Type B pancreatic cell (in vitro differentiated cells): ENCODE measurements at regions not wholly inside any gene's neighbourhood (a gene's known extent, or its start where the extent isn't known, plus 50 kb on each side); places are given as distances from the start of the nearest gene placed in this dataset.
"Not testable (repeated sequence)": the region's sequence is repeated elsewhere in the genome, so short reads cannot be mapped to it uniquely, and the experiment has no call there.

ENCODE experiments used
- DNase-seq: peaks from one replicate; pipeline ENCODE4 v3.0.0; 2021; ENCODE audit warnings: mixed read lengths; ENCODE audit not compliant: unreplicated experiment; ENCODE audit errors: extremely low spot score
- H3K27ac Mint-ChIP-seq: 2 replicates; pipeline ENCODE4 v1.8.0; 2021; ENCODE audit warnings: mild to moderate bottlenecking, mixed read lengths
- H3K27me3 Mint-ChIP-seq: 2 replicates; pipeline ENCODE4 v1.8.0; 2021; ENCODE audit warnings: mixed read lengths
- H3K36me3 Mint-ChIP-seq: 2 replicates; pipeline ENCODE4 v1.8.0; 2021; ENCODE audit warnings: mixed read lengths
- H3K4me1 Mint-ChIP-seq: one replicate; pipeline ENCODE4 v1.8.0; 2021; ENCODE audit warnings: mixed read lengths; ENCODE audit not compliant: unreplicated experiment
- H3K4me3 Mint-ChIP-seq: 2 replicates; pipeline ENCODE4 v1.8.0; 2021; ENCODE audit warnings: mild to moderate bottlenecking, mixed read lengths
- H3K9me3 Mint-ChIP-seq: 2 replicates; pipeline ENCODE4 v1.8.0; 2021; ENCODE audit warnings: mixed read lengths
- TF ChIP-seq, protein P1 (sequence below): fragments of 200-600 bp; sonication (generic); conservative IDR thresholded peaks from 2 replicates; pipeline ENCODE4 v1.5.0; 2021; ENCODE audit warnings: antibody characterized with exemption, mild to moderate bottlenecking

DNA sequence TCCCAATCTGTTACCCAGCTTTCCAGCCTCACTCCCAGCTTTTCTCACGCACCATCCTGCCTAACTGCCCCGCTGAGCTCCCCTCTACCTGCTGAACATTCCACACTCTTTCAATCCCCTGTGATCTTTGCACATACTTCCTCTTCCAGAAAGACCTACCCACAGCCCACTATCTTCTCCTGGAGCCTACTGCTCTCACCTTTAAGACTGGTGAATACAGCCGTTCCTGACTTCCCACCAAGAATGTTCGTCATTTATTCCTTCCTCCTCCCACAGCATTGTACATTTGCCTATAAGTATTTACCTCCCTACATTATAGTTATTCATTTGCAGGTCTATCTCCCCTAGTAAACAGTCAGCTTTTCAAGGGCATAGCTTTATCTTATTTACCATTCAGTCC lies 61.9 kb upstream of the MBOAT1 start:
- Mint-ChIP-seq H3K9me3 (no peaks in the 10 kb centered on the region), H3K27me3 (peaks cover 3% of the 10 kb centered on the region), H3K4me3 (peak overlapping the region; percentile 18), H3K36me3 (no peaks in the 10 kb centered on the region), H3K4me1 (peaks cover 15% of the 10 kb centered on the region), H3K27ac (peak overlapping the region; percentile 19)
- DNase-seq: no peak
- TF ChIP-seq, protein P1, sequence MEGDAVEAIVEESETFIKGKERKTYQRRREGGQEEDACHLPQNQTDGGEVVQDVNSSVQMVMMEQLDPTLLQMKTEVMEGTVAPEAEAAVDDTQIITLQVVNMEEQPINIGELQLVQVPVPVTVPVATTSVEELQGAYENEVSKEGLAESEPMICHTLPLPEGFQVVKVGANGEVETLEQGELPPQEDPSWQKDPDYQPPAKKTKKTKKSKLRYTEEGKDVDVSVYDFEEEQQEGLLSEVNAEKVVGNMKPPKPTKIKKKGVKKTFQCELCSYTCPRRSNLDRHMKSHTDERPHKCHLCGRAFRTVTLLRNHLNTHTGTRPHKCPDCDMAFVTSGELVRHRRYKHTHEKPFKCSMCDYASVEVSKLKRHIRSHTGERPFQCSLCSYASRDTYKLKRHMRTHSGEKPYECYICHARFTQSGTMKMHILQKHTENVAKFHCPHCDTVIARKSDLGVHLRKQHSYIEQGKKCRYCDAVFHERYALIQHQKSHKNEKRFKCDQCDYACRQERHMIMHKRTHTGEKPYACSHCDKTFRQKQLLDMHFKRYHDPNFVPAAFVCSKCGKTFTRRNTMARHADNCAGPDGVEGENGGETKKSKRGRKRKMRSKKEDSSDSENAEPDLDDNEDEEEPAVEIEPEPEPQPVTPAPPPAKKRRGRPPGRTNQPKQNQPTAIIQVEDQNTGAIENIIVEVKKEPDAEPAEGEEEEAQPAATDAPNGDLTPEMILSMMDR: no peak

- not testable (repeated sequence) for H3K27me3 Mint-ChIP-seq, H3K27ac Mint-ChIP-seq, H3K9me3 Mint-ChIP-seq, DNase-seq, H3K4me3 Mint-ChIP-seq, H3K36me3 Mint-ChIP-seq
- H3K4me1 Mint-ChIP-seq: peaks cover 17% of the 10 kb centered on the region
Observed at GRCh38 chr6:20275837-20276236, 63.6 kb upstream of the MBOAT1 start.

GRCh38 chr6:20277724-20278123 lies 65.5 kb upstream of the MBOAT1 start:
- H3K9me3 Mint-ChIP-seq: not testable (repeated sequence)

DNA sequence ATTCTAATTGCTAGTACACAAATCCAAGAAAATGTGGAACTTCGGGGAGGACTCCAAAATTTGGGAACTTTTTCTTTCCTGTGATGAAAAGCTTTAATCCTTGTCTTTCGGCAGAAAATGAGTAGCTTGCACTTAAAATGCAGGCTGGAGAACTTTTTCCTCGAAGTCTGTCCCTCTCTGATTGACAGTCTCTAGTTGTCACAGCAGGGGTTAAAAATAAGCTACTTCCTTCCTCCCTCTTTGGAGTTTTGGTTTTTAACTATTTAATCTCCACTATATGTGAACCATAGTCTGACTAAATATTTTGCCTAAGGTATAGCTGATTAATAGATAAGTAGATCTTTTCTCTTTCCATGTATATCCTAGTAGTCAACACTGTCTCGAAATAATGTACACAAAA lies 66.8 kb upstream of the MBOAT1 start:
- Mint-ChIP-seq H3K27me3 (no peaks in the 10 kb centered on the region), H3K4me1 (peaks cover 8% of the 10 kb centered on the region), H3K27ac (peak overlapping the region; percentile 33), H3K9me3 (peaks cover 6% of the 10 kb centered on the region), H3K36me3 (peaks cover 3% of the 10 kb centered on the region), H3K4me3 (no peak overlapping the region)
- TF ChIP-seq, protein P1: no peak
- DNase-seq: no peak

More at GRCh38 chr6:20277724-20278123, 65.5 kb upstream of the MBOAT1 start:
- not testable (repeated sequence) for DNase-seq, H3K4me1 Mint-ChIP-seq, H3K27me3 Mint-ChIP-seq, H3K27ac Mint-ChIP-seq, H3K4me3 Mint-ChIP-seq, H3K36me3 Mint-ChIP-seq

- H3K9me3 Mint-ChIP-seq: peaks cover 6% of the 10 kb centered on the region
- peak overlapping the region; percentile 33 for H3K27ac Mint-ChIP-seq
- H3K4me1 Mint-ChIP-seq: peaks cover 8% of the 10 kb centered on the region
- peaks cover 3% of the 10 kb centered on the region for H3K36me3 Mint-ChIP-seq
- no peak overlapping the region for H3K4me3 Mint-ChIP-seq
- TF ChIP-seq, protein P1: no peak
- H3K27me3 Mint-ChIP-seq: no peaks in the 10 kb centered on the region
- no peak for DNase-seq
Observed at GRCh38 chr6:20279608-20280287, 67.5 kb upstream of the MBOAT1 start.

GRCh38 chr6:20280288-20280621 lies 68.0 kb upstream of the MBOAT1 start:
- Mint-ChIP-seq H3K4me1 (peaks cover 8% of the 10 kb centered on the region), H3K9me3 (peaks cover 6% of the 10 kb centered on the region), H3K27me3 (no peaks in the 10 kb centered on the region), H3K36me3 (peaks cover 3% of the 10 kb centered on the region), H3K4me3 (no peak overlapping the region), H3K27ac (no peak overlapping the region)
- TF ChIP-seq, protein P1: no peak
- DNase-seq: no peak

GRCh38 chr6:20284672-20285071 lies 72.4 kb upstream of the MBOAT1 start:
- Mint-ChIP-seq H3K27ac (no peak overlapping the region), H3K4me3 (no peak overlapping the region), H3K36me3 (peaks cover under 1% of the 10 kb centered on the region), H3K27me3 (no peaks in the 10 kb centered on the region), H3K9me3 (peaks cover 6% of the 10 kb centered on the region), H3K4me1 (no peaks in the 10 kb centered on the region)
- TF ChIP-seq, protein P1: no peak
- no peak for DNase-seq
